GM12874 (cell line): ENCODE measurements at regions not wholly inside any gene's neighbourhood (a gene's known extent, or its start where the extent isn't known, plus 50 kb on each side); places are given as distances from the start of the nearest gene placed in this dataset.

Experiments
- CTCF ChIP-seq: IDR thresholded peaks from 2 replicates; pipeline ENCODE4 v1.5.1; 2011; ENCODE audit warnings: low read depth, mild to moderate bottlenecking, control low read depth, low read length, moderate library complexity; ENCODE audit not compliant: insufficient read depth

GRCh38 chr13:81319351-81319750, 978.4 kb upstream of the SPRY2 start:
- no peak for TF ChIP-seq CTCF

- no peak for TF ChIP-seq CTCF
These were observed 977.5 kb upstream of the SPRY2 start for GRCh38 chr13:81318231-81319019.

- TF ChIP-seq CTCF, result no peak
These were observed 973.5 kb upstream of the SPRY2 start for GRCh38 chr13:81314461-81314860.

GRCh38 chr13:81305928-81306327, 965.0 kb upstream of the SPRY2 start:
- no peak for TF ChIP-seq CTCF

- no peak for TF ChIP-seq CTCF
These were observed 963.3 kb upstream of the SPRY2 start for GRCh38 chr13:81304121-81304659.

- TF ChIP-seq CTCF, result no peak
These were observed 961.8 kb upstream of the SPRY2 start for GRCh38 chr13:81302677-81303076.

GRCh38 chr13:81302125-81302524, 961.2 kb upstream of the SPRY2 start:
- no peak for TF ChIP-seq CTCF
